Osteoblast (primary cell): ENCODE measurements at regions not wholly inside any gene's neighbourhood (a gene's known extent, or its start where the extent isn't known, plus 50 kb on each side); places are given as distances from the start of the nearest gene placed in this dataset.

Experiments used
- DNase-seq: peaks from one replicate; pipeline ENCODE4 v3.0.0; 2011; ENCODE audit warnings: low spot score, mixed read lengths; ENCODE audit not compliant: insufficient read length; ENCODE audit errors: missing footprints
- H2AFZ ChIP-seq: 2 replicates; pipeline ENCODE4 v1.6.0; 2011; ENCODE audit warnings: mild to moderate bottlenecking, low read length
- H3K27ac ChIP-seq: 2 replicates; pipeline ENCODE4 v1.5.1; 2011; ENCODE audit warnings: mild to moderate bottlenecking, low read depth, low read length, moderate library complexity
- H3K27me3 ChIP-seq: 2 replicates; pipeline ENCODE4 v1.6.0; 2012; ENCODE audit warnings: mild to moderate bottlenecking, control low read depth, inconsistent platforms, low read length, moderate library complexity; ENCODE audit not compliant: insufficient read depth
- H3K36me3 ChIP-seq: 2 replicates; pipeline ENCODE4 v1.5.1; 2011; ENCODE audit warnings: mild to moderate bottlenecking, low read length, control low read depth, moderate library complexity; ENCODE audit not compliant: insufficient read depth
- H3K4me1 ChIP-seq: 2 replicates; pipeline ENCODE4 v1.5.1; 2011; ENCODE audit warnings: mild to moderate bottlenecking, low read length, control low read depth, moderate library complexity; ENCODE audit not compliant: insufficient read depth
- H3K4me2 ChIP-seq: 2 replicates; pipeline ENCODE4 v1.6.0; 2011; ENCODE audit warnings: mild to moderate bottlenecking, low read length; ENCODE audit not compliant: insufficient read depth
- H3K4me3 ChIP-seq: fragments of 200-600 bp; sonication (generic); 3 replicates; pipeline ENCODE4 v1.5.1; 2012; ENCODE audit warnings: mild to moderate bottlenecking, low read length, inconsistent platforms; ENCODE audit not compliant: insufficient read depth
- H3K79me2 ChIP-seq: 2 replicates; pipeline ENCODE4 v1.6.0; 2012; ENCODE audit warnings: mild to moderate bottlenecking, low read length, control low read depth, inconsistent platforms; ENCODE audit not compliant: insufficient read depth
- H3K9me3 ChIP-seq: 2 replicates; pipeline ENCODE4 v1.5.1; 2011; ENCODE audit warnings: low read depth, low read length, control low read depth
- H4K20me1 ChIP-seq: 2 replicates; pipeline ENCODE4 v1.6.0; 2012; ENCODE audit warnings: mild to moderate bottlenecking, low read length, control low read depth; ENCODE audit not compliant: insufficient read depth
- TF ChIP-seq, protein P1 (sequence below): IDR thresholded peaks from 2 replicates; pipeline ENCODE4 v1.5.1; 2011; ENCODE audit warnings: mild to moderate bottlenecking, low read depth, low read length, moderate library complexity; ENCODE audit errors: extremely low read depth

- Histone ChIP-seq H3K27ac (no peak overlapping the region), H2AFZ (no peak overlapping the region), H3K4me2 (no peak overlapping the region), H3K9me3 (no peaks in the 10 kb centered on the region), H3K4me1 (no peaks in the 10 kb centered on the region), H3K4me3 (no peak overlapping the region), H4K20me1 (no peaks in the 10 kb centered on the region), H3K79me2 (no peaks in the 10 kb centered on the region), H3K27me3 (peaks cover 5% of the 10 kb centered on the region), H3K36me3 (no peaks in the 10 kb centered on the region)
- DNase-seq: peak; percentile 17
- TF ChIP-seq, protein P1, sequence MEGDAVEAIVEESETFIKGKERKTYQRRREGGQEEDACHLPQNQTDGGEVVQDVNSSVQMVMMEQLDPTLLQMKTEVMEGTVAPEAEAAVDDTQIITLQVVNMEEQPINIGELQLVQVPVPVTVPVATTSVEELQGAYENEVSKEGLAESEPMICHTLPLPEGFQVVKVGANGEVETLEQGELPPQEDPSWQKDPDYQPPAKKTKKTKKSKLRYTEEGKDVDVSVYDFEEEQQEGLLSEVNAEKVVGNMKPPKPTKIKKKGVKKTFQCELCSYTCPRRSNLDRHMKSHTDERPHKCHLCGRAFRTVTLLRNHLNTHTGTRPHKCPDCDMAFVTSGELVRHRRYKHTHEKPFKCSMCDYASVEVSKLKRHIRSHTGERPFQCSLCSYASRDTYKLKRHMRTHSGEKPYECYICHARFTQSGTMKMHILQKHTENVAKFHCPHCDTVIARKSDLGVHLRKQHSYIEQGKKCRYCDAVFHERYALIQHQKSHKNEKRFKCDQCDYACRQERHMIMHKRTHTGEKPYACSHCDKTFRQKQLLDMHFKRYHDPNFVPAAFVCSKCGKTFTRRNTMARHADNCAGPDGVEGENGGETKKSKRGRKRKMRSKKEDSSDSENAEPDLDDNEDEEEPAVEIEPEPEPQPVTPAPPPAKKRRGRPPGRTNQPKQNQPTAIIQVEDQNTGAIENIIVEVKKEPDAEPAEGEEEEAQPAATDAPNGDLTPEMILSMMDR: no peak
Measured at GRCh38 chr16:86968866-86969265, 348.3 kb downstream of the C16orf95 start.

- Histone ChIP-seq H4K20me1 (no peaks in the 10 kb centered on the region), H3K79me2 (no peaks in the 10 kb centered on the region), H3K4me3 (no peak overlapping the region), H3K36me3 (no peaks in the 10 kb centered on the region), H3K9me3 (peaks cover 2% of the 10 kb centered on the region), H3K27ac (no peak overlapping the region), H2AFZ (no peak overlapping the region), H3K4me2 (no peak overlapping the region), H3K4me1 (no peaks in the 10 kb centered on the region), H3K27me3 (peaks cover 5% of the 10 kb centered on the region)
- TF ChIP-seq, protein P1: no peak
- peak; percentile 3 for DNase-seq
Measured at GRCh38 chr16:86969716-86970115, 347.5 kb downstream of the C16orf95 start.

- no peaks in the 10 kb centered on the region for H3K79me2 ChIP-seq
- DNase-seq: peak; percentile 2
- TF ChIP-seq, protein P1: no peak
Measured at GRCh38 chr16:86970279-86970678, 346.9 kb downstream of the C16orf95 start.

DNA sequence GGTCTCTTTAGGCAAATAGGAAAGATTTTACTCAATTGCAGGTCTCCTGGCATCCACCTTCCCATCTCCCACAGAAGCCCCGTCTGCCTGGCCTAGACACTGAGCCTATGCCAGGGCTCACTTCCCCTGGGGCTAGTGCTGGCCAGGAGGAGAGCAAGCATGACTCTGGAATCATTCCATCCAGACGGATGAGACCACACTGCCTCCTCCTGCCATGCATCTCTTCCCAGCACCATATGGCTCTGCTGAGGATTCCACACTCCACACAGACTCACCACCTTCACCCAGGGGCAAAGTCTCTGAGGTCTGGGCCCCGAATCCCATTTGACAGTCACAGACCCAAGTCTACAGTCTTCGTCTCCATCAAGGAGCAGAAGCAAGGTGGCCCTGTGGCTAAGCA is 346.5 kb downstream of the C16orf95 start:
- TF ChIP-seq, protein P1: no peak
- Histone ChIP-seq H3K4me3 (no peak overlapping the region), H3K9me3 (peaks cover 2% of the 10 kb centered on the region), H4K20me1 (no peaks in the 10 kb centered on the region), H3K36me3 (no peaks in the 10 kb centered on the region), H3K27ac (no peak overlapping the region), H3K79me2 (no peaks in the 10 kb centered on the region), H2AFZ (no peak overlapping the region), H3K4me2 (no peak overlapping the region), H3K4me1 (peaks cover 9% of the 10 kb centered on the region), H3K27me3 (peaks cover 5% of the 10 kb centered on the region)
- peak; percentile 84 for DNase-seq

More at GRCh38 chr16:86970279-86970678, 346.9 kb downstream of the C16orf95 start:
- Histone ChIP-seq H3K4me2 (no peak overlapping the region), H3K4me1 (peaks cover 4% of the 10 kb centered on the region), H3K9me3 (peaks cover 2% of the 10 kb centered on the region), H2AFZ (no peak overlapping the region), H3K27me3 (peaks cover 5% of the 10 kb centered on the region), H3K27ac (no peak overlapping the region), H3K4me3 (no peak overlapping the region), H3K36me3 (no peaks in the 10 kb centered on the region), H4K20me1 (no peaks in the 10 kb centered on the region)
